HG03064 (cell line): ENCODE measurements at regions not wholly inside any gene's neighbourhood (a gene's known extent, or its start where the extent isn't known, plus 50 kb on each side); places are given as distances from the start of the nearest gene placed in this dataset.
"Not testable (repeated sequence)": the region's sequence is repeated elsewhere in the genome, so short reads cannot be mapped to it uniquely, and the experiment has no call there.

Experiments
- ATAC-seq: cut with Tn5 transposase; IDR thresholded peaks from one replicate; pipeline ENCODE4 v1.9.1; 2021; ENCODE audit warnings: low read depth; ENCODE audit not compliant: unreplicated experiment

DNA sequence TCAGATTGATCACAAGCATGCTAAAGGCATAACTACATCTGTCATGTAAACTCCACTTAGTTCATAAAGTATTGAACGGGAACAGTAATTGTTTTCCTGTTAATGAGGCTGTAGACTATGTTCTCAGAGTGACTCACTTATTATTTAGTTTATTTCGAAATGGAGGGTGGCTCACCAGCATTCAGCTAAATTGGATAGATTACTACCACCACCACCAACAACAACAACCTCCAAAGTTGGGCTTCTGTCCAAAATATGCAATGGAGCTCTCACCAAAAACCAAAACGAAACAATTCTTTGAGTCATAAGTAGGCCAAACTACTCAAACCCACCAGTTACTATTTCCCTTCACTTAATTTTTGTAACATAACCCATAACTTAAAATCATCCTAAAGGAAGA, 127.9 kb upstream of the NRBF2 start:
- ATAC-seq, result no peak

DNA sequence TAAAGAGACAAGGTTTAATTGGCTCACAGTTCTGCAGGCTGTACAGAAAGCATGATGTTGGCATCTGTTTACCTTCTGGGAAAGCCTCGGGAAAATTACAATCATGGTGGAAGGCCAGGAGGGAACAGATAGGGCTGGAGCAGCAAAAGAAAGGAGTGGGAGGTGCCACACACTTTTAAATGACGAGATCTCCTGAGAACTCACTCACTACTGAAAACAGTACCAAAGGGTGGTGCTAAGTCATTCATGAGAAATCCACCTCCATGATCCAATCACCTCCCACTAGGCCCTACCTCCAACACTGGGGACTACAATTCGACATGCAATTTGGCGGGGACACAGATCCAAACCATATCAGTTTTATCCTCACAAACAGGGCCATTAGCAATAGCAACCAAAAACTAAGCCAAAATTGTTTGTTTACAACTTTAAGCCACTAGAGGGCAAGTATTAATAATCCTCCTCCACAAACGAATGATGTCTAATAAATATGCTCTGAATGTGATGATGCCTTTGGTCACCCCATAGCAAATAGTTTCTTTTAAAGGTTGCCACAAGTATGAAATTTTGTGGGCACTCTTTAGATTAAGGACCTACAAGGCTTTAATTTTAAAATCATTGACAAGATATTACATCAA, 129.2 kb upstream of the NRBF2 start:
- no peak for ATAC-seq

DNA sequence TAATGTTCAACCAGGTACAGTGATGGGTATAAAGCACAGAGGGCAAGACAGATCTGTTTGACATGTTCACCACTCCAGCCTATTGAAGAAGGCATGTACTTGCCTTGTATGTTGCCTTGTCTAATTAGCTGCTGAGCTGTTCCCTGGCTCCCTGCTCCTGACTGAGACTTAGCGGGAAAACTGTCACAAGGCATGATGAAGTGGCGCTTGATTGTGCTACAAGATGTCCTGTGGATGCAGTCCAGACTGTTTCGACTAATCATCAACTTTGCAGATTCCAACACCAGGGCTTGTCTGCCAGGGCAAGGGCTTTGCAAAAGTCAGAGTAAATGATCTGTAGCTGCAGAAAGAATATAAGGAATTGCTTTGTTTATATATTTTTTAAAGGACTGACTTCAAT, 136.2 kb upstream of the NRBF2 start:
- ATAC-seq, result no peak

DNA sequence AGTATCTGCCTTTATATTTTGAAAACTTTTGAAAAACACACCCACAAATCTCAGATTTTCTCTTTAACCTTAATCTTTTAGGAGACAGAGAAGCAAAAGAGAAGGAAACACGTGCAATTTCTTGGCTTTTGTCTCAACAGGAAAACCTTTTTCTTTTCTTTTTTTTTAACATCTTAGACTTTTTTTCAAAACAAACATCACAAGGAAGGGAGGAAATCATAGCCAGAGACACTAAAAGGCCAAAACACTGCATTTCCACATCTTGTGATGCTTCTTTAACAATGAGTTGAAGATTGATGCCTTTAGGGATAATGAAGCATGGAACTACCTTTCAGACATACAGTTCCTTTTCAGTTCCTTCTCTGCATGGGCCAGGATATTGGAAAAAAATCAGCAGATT, 136.6 kb upstream of the NRBF2 start:
- no peak for ATAC-seq

DNA sequence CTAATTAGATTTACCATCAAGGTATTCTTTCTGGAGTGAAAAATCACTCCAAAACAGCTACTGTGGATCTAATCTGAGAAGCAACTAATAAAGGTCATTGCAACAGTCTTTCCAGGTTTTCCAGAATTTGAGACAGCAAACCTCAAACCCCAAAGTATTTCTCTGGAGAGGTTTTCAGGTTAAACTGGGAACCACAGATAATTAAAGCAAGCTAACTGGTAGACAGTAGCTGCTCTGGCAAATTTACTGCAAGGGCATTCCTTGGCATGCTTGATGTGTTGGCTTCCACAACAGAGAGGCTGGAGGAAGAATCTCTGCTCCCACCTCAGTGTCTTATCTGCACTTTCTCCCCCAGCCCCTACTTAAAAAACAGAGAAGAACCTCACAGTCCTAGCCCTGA, 140.0 kb upstream of the NRBF2 start:
- ATAC-seq, result no peak

DNA sequence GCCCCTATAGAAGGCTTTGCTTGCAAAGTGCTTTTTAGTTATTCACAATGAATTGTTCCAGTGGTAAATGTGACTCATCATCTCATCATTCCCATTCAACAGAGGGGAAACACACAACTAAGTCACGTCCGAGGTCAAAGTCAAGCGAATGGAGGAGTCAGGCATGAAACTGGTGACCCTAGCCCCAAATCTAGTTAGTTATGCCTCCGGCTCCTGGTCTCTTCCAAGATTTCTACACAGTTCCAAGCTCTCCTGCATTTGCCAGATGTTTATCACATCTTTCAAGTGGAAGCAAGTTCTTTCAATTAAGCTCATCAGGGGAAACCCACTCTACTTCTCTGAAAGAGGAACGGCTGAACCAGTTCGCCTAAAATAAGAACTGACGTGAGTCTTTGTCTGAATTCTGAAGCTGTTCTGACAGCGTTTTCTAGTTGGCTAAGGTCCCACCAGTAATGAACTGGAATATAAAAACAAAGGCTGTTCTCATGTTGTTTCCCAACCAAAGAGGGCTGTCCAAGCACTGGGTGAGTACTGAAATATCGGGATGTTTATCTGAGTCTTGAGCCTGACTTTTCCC, 140.9 kb upstream of the NRBF2 start:
- no peak for ATAC-seq

DNA sequence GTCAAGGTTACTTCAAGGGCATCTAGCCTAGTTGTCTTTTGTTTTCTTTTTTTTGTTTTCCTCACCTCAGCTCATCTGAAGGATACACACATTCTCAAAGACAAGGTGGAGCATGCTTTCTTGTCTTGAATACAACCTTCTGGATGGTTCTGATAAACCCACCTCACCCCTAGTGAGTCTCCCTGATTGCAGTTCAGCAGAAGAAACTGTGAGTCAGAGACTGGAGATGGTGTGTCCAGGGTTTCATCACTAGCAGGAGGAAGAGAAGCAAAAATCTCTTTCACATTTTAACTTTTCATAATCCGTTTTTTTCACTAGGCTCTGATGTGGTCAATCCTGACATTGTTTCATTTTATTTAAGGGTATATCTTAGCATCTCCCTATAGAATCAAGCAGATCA, 143.0 kb upstream of the NRBF2 start:
- no peak for ATAC-seq

DNA sequence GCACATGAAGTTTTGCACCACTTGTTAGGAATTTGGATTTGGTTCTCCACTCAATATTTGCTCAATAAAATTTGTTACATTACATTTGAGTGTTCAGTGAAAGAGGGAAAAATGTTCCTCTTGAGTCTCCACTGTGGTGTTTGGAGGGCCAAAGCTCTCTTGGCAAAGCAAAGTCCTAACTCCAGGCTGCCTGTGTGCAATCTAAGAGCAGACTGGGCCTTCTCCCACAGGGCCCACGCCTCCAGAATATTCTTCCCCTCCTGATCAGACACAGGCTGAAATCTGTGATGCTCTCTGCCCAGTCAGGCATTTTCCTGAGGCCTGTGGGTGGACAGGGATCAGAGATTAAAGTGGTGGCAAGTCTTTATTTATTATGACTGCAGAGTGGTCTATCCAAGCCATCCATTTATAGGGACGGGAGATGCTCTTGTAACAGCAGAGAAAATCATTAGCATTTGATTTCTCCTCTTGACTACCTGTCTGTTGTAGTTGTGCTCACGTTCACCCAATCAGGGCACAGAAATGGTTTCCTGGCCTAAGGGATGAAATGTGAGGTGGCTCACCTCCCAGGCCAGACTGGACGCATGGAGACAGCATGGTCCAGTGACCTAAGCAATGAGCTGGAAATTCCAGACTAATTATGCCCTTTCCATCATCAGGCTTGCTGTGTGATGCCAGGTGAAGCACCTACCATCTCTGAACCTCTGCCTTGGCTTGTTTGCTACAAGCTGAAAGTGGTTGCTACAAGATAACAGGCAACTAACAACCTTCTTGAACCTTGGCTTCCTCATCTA, 147.1 kb upstream of the NRBF2 start:
- ATAC-seq, result no peak

DNA sequence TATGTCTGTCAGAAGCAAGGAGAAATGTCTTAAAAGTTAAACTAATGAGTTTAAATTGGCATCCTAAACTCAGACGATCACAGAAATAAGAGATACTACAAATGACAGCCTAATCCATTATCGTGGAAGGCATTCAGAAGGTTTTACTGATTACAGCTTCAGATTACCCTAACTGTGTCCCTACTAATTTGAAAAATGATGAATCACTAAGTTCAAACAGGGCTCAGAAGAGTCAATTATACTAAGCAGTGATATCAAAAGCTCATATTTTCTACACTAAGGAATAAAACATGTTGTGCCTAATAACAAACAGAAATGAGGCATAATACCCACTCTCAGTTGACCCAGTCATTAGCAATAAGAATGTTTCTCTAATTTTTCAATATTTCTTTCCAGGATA, 152.0 kb upstream of the NRBF2 start:
- ATAC-seq, result no peak

DNA sequence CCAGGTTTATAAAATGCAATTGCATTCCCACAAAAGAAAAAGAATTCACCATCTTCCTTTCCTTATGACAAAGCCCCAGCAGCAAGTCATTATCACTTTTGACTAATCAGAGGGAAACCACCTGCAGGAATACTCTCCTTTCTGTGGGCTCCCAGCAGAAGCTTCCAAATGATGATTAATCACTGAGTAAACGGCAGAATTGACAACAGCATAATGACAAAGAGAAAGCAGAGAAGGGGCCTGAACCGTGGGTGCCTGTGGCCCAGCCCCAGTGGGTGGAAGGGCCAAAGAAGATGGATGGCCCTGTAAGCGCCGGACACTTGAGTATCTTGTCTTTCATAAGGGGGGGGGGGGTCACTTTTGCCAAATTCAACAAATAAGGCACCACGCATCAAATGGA, 152.4 kb upstream of the NRBF2 start:
- no peak for ATAC-seq

DNA sequence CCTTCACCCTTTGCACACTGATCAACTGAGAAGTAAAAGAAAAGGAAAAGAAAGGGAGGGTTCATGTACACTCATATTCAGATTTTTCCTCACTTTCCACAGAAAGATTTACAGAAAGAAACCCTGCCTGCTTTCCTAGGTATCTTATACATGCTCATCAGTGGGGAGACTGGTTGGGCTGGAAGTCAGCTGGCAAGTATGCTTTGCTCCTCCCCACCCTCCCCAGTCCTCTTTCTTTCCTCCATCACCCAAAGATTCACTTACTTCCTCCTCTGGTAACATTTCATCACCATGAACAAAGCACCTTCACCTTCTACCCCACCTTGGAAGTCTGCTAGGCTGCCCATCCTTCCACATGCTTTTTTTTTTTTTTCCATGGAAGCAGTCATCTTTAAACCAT, 153.2 kb upstream of the NRBF2 start:
- no peak for ATAC-seq

DNA sequence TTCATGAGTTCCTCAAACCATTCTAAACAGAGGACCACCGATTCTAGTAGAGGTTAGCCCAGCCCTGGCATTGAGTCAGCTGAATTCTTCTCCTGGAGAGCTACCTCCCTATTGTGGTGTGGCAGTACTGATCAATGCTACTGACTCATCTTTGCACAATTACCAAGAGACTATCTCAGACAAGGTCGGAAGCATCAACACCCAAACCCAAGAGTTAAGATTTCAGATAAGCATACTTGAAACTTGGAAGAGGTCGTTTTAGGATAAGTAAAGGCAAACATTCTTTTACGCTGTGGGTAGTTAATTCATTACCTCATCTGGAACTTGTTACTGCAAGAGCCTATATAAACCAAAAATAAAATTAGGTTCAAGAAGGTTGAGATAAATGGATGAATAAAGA, 154.6 kb upstream of the NRBF2 start:
- ATAC-seq, result no peak

DNA sequence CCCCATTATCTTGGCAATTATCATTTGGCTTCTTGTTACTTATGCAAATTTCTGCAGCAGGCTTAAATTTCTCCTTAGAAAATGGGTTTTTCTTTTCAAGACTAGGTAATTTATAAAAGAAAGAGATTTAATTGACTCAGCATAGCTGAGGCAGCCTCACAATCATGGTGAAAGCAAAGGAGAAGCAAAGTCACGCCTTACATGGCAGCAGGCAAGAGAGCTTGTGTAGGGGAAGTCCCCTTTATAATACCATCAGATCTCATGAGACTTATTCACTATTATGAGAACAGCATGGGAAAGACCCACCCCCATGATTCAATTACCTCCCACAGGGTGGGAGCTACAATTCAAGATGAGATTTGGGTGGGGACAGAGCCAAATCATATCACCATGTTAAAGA, 158.3 kb upstream of the NRBF2 start:
- ATAC-seq, result not testable (repeated sequence)

DNA sequence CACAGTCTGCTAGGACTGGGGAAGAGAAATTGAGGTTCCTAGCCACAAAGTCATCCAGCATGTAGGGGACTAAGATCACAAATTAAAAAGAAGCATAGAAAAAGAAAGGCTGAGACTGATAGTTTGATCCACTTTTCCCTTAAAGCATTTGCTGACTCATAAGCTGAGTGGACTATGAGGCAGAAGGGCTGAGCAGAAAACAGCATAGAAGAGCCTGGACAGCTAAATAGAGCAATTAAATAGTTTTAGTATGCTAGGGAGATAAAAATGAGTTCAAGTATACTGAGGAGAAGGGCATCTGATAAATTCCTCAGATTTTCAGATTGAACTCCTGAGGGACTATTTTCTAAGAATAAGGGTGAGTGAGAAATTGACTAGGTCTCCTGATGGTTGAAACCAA, 155.9 kb upstream of the EGR2 start:
- no peak for ATAC-seq

DNA sequence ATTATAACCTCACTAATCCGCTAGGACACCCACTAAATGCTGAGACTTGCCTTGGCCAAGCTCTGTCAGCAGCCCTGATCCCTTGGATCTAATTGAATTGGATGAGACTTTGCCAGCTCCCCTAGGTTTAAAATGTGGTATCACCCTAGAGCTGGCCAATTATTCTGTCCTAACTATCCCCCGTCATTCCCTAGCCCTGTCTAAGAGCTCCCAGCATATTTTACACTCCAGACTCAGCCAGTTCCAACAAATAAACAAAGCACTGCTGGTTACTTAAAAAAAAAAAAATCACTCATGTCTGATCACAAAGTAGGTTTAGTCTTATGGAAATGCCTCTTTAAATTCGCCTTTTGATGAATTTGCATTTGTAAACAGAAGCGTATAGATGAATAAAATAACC, 147.9 kb upstream of the EGR2 start:
- ATAC-seq, result no peak

DNA sequence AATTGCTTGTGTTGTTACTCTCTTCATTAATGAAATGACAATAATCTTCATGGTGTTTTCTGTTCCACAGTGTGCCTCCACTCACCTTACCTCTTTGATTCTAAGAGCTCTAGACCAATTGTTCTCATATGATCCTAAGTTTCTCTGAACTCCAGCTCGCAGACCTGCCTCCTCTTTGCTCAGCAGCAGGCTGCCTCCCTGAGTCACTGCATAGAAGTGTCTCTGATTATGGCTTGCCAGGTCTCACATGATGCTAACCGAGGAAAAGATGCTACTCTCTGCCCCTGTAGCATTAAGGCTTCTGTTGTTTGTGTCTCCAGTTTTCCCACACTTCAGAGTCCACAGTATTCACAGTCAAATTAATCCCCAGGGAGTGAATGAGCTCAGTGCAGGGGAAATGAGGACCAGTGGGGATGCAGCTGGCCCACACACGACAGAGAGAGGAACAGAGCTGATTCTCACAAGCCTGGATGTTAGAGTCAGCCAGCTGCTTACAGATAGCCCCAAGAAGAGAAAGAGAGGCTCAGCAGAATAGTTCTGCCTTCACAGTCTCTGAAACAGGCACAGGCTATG, 145.9 kb upstream of the EGR2 start:
- no peak for ATAC-seq

DNA sequence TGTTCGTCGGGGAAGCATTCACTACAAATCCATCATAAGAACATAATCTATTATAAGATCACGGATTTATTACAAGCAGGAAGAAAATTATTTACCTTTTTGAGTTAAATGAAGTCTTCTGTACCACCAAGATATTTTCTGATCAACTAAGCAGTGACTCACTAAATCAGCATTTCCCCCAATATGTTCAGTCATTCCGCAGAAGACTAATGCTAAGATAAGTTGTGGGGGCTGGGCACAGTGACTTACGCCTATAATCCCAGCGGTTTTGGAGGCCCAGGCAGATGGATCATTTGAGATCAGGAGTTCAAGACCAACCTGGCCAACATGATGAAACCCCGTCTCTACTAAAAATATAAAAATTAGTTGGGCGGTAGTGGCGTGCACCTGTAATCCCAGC, 144.2 kb upstream of the EGR2 start:
- ATAC-seq, result no peak

DNA sequence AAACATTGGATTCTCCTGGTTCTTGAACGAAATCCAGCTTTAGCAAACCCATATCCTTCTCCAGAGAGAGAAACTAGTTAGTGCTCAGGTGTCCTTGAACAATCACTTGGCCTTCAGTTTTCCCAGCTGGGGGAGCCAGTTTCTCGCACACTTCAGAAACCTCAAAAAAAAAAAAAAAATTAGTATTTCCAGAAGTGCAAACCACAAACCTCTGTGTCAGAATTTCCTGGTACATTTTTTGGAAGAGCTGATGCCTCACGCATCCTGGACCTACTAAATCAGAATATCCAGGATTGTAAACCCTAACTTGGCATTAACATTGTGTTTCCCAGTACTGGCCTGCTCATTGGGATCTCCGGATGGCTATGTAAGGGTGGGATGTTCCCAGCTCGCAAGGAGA, 143.4 kb upstream of the EGR2 start:
- ATAC-seq, result no peak

DNA sequence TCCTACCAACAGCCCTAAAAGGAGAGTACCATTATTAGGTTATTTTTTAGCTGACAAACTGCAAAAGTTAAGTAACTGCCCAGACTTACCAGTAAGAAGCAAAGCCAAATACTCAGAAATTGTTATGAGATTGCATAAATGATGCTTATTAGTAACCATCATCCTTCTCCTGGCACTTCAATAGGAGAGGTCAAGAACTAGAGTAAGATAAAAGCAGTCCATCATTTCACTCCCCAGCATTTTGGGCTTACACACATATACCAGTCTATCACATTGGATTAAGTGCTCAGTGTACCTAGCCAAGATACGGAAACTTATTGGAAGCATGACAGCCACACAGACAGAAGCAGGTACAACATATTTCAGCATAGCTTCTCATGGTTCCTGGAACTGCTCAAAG, 142.8 kb upstream of the EGR2 start:
- ATAC-seq, result no peak

DNA sequence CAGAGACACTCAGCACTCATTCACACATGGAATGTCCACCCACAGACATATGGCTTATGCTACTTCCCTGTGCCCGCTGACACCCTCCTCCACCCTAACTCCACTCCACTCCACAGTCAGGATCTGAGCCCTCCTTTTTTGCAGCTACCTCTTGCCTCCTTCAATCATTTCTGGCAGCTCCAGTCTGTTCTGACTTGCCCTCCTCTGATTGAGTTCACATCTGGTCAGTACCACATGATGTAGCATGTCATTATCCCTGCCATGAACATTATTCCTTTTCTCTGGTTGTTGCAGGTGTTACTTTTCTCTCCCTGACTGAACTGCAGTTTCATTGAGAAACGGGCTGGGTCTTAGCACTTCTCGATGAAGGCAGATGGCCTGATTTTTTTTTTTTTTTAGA, 130.1 kb upstream of the EGR2 start:
- no peak for ATAC-seq

DNA sequence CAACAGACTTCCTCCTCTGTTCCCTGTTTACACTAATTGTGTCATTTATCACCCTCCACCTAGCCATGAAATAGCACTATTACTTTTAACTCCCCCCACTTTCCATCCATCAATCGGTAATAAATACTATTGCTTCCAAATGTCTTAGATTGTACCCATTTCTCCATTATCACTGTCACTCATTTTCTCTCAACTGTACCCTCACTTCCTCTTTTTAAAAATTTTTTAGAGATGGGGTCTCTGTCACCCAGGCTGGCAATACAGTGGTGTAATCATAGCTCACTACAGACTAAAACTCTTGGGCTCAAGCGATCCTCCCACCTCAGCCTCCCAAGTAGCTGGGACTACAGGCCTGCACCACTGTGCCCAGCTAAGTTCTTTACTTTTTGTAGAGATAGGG, 123.5 kb upstream of the EGR2 start:
- ATAC-seq, result no peak

DNA sequence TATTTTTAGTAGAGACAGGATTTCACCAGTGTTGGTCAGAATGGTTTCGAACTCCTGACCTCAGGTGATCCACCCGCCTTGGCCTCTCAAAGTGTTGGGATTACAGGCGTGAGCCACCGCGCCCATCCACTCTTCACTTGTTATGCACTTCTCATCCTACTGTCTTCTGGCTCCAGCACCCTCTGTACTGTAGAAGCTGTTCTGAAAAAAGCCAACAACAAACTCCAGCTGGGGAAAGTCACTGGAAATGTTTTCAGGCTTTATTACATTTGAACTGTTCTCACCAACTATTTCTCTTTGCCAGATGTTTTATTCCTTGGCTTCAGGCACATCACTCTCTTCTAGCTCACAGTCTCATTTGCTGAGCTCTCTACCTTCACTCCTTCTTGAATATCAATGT, 122.5 kb upstream of the EGR2 start:
- no peak for ATAC-seq
